ENCODE measurements at regions not wholly inside any gene's neighbourhood (a gene's known extent, or its start where the extent isn't known, plus 50 kb on each side); places are given as distances from the start of the nearest gene placed in this dataset.
"Not testable (repeated sequence)": the region's sequence is repeated elsewhere in the genome, so short reads cannot be mapped to it uniquely, and the experiment has no call there.

- DNase-seq, result not testable (repeated sequence)
Observed at GRCh38 chr11:3583476-3583875, 58.3 kb downstream of the ART5 start.

DNA sequence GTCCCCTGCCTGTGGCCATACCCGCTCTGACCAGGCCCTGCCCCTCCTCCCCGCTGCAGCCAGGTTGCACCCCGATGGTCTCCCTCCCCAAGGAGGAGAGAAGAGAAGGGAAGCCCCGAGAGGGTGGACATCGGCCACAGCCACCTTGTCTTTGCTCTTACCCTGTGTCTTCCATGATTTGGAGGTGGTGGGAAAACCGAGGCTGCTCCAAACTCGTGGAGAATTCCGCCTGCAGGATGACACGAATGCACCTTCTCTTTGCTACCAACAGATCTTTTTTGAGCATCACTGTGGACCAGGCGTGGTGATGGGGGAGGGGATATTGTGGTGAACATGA is 60.4 kb downstream of the ART5 start:
- not testable (repeated sequence) for DNase-seq

DNA sequence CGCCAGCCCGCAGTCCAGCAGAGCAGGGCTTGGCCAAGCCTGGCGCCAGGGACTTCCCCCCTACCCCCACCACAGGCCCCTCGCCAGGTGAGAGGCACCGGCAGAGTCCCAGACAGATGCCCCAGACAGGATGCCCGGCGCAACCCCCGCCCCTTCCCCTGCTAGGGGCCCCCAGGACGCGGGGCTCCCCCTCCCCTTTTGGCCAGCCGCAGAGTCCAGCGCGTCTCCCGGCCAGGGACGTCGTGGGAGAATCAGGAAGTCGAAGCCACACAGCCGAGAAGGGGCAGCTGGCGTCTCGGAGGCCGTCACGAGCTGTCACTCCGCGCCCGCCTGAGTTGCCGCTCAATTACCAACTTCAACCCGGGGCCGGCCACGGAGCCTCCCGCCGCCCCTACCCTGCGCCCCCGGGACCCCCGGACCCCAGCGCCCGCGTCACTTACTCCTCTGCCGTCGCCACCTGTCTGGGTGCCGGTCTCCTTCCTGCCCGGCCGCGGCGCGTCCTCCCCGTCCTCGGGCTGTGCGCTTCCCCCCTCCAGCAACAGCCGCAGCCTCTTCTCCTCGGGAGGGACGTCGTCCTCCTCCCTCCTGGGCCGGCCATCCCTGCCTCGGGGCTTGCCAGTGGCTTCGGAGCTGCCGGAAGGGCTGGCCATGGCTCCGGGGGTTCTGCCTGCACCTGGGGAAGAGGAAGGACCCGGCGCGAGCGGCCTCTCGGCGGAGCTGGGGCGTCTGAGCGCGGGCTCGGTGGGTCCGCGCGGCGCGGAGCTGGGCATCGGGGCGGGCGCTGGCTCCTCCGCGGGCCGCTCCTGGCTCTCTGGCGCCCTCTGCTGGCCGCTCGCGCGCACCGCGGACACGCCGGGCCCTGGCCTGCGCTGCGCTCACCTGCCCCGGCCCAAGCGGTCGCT is 61.1 kb downstream of the ART5 start:
- peak; percentile 64 to 77 for DNase-seq

DNA sequence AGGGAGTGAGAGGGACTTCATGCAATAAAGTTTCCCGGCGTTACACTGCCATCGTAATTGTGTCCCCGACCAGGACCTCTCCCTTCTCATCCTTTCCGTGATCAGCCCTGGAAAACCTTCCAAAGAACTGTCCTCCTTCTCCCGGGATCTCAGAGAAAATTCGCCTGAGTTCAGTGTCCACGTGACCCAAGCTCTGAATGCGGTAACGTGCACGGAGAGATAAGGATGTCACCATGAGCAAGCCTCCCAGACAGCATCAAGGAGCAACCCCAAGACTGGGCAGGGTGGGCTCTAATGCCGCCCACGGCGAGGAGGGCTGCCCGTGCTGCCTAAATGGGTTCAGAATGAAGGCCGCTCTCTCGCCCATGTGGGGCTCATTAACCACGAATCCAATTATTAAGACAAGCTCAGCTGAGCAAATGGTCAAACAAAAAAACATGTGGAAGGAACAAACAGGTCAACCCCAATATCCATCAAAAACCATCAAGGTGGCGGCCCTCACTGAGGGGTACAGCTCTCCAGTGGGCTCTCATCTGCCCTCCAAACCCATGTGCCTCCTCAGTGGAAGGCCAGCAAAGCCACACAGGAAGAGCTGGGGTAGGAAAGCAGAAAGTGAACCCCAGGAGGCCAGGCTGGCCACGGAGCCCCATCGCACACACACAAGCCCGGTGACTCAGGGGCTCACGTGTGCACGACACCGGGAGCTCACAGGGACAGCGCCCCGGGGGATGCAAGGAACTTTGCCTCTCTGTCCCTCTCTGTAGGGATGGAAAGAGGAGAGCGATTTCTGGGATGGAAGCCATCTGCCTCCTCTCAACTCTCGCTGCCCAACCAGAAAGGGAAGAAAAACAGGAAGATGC is 62.0 kb downstream of the ART5 start:
- not testable (repeated sequence) for DNase-seq

GRCh38 chr11:3576066-3576604 is 65.7 kb downstream of the ART5 start:
- DNase-seq, result not testable (repeated sequence)

DNA sequence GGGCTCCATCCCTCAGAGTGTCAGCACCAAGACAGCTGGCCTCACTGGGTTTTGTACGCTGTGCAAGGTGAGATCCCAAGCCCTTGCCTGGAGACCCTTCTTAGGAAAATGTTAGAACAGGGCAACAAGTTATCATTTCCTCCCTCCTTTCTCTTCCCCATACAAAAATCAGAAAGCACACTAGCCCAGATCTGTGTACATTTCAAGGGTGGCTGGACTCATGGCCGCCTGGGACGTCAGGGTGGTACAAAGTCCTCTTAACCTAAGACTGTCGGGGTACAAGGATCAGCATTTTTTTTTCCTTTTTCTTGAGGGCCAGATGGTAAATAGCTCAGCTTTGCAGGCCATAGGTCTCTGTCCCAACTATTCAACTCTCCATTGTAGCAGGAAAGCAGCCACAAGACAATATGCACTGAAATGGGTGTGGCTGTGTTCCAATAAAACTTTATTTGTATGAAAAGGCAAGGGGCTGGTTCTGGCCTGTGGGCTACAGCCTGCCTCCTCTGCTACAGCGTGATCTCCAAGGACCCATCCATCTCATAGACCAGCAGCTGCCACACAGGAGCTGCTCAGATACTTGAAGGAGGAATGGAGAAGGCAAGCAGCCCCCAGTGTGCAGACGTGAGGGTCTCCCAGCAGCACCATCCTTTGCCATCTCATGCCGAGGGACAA is 68.7 kb downstream of the ART5 start:
- not testable (repeated sequence) for DNase-seq

DNA sequence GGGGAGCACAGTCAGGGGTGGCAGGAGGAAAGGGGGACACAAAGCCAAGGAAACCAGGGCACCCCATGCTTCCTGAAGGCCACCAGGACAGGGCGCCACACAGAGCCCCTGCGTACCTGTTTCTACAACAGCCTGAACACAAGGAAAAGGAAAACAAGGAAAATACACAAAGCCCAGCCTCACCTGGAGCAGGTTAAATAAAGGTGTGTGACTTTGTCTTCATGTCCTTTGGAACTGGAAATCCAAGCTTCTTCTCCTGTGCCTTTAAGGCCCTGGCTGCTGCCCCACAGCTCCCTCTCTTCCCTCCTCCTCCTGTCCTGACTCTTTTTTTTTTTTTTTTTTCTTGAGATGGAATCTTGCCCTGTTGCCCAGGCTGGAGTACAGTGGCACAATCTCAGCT is 70.0 kb downstream of the ART5 start:
- DNase-seq, result not testable (repeated sequence)

GRCh38 chr11:3565838-3566237 is 76.0 kb downstream of the ART5 start:
- not testable (repeated sequence) for DNase-seq

GRCh38 chr11:3564383-3564782 is 77.4 kb downstream of the ART5 start:
- not testable (repeated sequence) for DNase-seq

GRCh38 chr11:3554621-3555020 is 87.2 kb downstream of the ART5 start:
- peak; percentile 4 to 25 for DNase-seq

DNA sequence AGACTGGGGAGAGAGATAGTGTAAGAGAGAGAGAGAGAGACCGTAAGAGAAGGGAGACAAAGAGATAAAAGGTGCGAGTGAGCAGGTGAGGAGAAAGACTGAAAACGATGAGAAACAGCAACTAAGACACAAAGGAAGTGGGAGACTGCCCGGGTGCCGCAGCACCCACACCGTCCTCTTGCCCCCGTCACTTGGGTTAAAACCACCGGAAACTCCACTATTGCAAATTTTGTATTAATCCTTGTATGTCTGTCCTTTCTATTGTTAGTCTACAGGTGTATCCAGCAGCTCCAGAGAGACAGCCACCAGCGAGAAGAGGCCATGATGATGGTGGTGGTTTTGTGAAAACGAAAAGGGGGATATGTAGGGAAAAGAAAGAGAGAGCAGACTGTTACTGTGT is 96.8 kb downstream of the ART5 start:
- DNase-seq, result not testable (repeated sequence)

DNA sequence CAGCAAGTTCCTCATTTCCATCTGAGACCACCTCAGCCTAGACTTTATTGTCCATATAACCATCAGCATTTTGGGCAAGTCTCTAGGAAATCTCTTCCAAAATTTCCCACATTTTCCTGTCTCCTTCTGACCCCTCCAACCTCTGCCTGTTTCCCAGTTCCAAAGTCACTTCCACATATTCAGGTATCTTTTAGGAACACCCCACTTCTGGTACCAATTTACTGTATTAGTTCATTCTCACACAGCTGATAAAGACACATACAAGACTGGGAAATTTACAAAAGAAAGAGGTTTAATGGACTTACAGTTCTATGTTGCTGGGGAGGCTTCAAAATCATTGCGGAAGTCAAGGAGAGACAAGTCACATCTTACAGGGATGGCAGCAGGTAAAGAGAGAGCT is 103.6 kb downstream of the ART5 start:
- DNase-seq, result not testable (repeated sequence)

GRCh38 chr11:3537254-3537653 is 104.5 kb downstream of the ART5 start:
- not testable (repeated sequence) for DNase-seq

DNA sequence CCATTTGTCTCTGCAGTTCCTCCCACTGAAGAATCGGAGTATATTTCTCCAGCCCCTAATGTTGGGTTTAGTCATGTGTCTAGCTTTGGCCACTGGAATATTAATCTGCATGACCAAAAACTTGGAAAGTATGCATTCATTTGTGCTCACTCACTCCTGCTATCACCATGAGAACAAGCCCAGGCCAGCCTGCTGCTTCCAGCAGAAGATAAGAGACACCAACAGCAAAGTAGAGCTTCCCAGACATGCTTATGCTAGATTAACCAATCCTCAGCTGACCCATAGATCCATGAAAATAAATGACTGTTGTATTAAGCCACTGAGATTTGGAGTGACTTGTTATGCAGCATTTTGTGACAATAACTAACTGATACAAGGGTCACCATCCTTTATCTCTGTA is 108.8 kb downstream of the ART5 start:
- DNase-seq, result not testable (repeated sequence)

DNA sequence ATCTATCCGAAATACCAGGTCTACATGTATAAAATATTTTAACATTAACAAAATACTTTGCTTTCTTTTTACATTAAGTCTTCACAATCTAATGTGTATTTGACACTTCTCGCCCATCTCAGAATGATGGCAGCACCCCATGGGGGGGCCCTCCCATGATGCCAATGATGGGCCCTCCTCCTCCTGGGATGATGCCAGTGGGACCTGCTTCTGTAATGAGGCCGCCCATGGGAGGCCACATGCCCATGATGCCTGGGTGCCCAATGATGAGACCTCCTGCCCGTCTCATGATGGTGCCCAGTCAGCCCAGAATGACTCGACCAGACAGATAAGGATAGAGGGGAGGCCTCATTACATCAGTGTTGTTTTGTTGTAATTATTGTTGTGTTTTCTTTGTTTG is 110.5 kb downstream of the ART5 start:
- not testable (repeated sequence) for DNase-seq

DNA sequence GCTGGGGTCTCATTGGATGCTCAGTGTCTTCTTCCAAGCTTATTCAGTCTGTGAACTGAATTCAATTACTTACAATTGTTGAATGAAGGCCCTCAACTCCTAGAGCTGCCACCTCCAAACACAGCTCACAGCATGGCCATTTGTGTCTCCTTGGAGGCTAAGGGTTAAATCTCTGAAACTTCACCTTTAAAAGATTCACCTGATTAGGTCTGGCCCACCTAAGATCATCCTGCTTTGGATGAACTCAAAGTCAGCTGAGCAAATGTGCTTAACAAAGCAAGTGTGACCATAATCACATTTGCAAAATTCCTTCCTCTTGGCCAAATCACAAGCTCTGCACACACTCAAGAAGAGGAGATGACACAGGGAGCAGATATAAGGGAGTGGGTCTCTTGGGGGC is 118.2 kb downstream of the ART5 start:
- not testable (repeated sequence) for DNase-seq

- not testable (repeated sequence) for DNase-seq
Observed at GRCh38 chr11:3520905-3521304, 120.9 kb downstream of the ART5 start.

DNA sequence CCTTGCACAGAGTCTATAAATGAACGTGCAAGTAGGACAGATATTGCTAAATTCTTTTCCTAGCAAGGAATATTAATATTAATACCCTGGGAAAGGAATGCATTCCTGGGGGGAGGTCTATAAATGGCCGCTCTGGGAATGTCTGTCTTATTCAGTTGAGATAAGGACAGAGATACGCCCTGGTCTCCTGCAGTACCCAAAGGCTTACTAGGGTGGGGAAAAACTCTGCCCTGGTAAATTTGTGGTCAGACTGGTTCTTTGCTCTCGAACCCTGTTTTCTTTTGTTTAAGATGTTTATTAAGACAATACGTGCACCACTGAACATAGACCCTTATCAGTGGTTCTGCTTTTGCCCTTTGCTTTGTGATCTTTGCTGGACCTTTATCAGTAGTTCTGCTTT is 122.0 kb downstream of the ART5 start:
- not testable (repeated sequence) for DNase-seq

DNA sequence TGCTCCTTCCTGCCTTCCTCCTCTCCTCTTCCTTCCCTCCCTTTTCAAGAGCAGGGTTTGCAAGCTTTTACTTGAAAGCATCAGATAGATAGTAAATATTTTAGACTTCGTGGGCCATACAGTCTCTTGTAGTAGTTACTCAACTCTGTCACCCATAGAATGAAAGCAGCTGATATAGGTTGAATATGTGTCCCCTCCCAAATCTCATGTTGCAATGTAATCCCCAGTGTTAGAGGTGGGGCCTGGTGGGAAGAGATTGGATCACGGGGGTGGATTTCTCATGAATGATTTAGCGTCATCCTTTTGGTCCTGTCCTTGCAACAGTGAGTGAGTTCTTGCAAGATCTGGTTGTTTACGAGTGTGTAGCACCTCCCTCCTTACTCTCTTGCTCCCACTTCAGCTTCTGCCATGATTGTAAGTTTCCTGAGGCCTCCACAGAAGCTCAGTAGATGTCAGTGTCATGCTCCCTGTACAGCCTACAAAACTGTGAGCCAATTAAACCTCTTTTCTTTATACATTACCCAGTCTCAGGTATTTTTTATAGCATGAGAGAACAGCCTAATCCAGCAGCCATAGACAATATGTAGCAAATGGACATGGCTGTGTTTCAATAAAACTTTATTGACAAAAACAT is 124.7 kb downstream of the ART5 start:
- DNase-seq, result not testable (repeated sequence)

GRCh38 chr11:3516345-3516933 is 125.4 kb downstream of the ART5 start:
- not testable (repeated sequence) for DNase-seq

DNA sequence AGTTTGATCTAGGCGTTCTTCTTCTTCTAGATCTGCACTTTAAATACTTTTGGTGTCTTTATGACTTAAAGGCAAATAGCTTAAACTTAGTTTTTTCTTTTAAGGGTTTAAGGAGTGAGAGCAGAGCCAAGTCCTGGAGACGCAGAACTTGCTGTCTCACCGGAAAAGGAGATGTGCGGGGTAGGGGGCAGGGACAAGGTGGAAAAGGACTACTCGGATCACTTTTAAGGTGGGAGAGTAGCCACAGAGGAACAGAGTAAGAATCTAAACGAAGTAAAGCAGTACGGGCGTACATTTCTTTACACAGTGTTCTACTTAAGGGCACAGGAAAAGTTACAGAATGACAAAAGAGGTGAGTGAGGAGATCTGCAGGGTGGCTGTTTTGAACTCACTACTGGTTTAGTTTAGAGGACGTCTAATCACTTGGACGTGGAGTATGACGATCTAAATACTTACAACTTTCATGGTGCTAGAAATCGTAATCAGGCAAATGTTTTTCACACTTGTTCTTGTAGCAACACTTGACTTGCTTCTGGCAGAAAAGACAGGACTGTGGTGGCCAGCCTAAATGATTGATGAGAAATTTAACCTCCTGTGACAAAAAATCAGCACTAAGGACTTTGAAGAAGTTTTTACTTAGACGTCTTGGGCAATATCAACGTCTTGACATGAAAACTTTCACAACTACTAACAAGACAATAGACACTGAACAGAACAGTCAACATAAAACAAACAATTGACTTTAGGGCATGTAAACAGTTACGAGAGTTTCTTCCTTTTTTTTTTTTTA is 127.0 kb downstream of the ART5 start:
- DNase-seq, result not testable (repeated sequence)

All from stimulated activated CD4-positive, alpha-beta T cell treated with anti-CD3 and anti-CD28 coated beads, Interleukin-2, amount 100 ng/mL, for 48 hours (primary cell).